Stimulated activated CD8-positive, alpha-beta memory T cell treated with anti-CD3 and anti-CD28 coated beads, Interleukin-12 subunit alpha, Interleukin-12 subunit beta, amount 100 ng/mL, for 24 hours (primary cell): ENCODE measurements at regions not wholly inside any gene's neighbourhood (a gene's known extent, or its start where the extent isn't known, plus 50 kb on each side); places are given as distances from the start of the nearest gene placed in this dataset.
"Not testable (repeated sequence)": the region's sequence is repeated elsewhere in the genome, so short reads cannot be mapped to it uniquely, and the experiment has no call there.

Experiments
- DNase-seq: peaks from one replicate; pipeline ENCODE4 v3.0.0-alpha.2; 2020; ENCODE audit errors: extremely low read depth

DNA sequence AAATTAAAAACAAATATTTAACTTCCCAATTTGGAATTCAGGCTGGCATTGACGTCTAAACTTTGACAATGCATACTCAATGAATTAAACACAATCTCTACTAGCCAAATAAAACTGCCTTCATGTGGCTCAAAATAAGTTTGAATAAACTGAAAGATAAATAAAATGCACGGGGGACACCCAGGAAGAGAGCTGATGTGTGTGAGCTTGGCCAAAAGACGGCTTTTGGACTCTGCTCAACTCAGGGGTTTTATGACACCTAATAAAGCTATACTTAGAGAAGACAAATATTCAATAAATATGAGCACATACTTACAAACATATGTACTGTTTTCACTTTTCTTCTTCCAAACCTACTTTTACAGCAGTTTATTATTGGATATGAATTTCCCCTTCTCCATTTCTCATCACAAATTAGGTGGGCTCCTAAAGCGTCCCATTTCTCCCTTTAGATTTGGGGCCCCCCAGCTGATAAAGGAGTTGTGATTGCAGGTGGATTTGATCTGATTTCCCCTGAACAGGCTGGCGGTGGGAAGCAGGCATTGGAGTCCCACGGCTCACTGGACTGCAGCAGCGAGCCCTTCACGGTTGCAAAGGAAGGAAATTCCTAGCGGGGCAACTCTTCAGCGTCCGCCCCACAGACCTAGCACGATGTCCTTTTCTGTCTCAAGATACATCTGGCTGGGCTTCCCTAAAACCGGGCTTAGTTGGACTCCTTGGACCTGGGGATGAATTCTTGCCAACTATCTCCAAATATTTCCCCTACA, 79.6 kb downstream of the INSIG1 start:
- DNase-seq: no peak

DNA sequence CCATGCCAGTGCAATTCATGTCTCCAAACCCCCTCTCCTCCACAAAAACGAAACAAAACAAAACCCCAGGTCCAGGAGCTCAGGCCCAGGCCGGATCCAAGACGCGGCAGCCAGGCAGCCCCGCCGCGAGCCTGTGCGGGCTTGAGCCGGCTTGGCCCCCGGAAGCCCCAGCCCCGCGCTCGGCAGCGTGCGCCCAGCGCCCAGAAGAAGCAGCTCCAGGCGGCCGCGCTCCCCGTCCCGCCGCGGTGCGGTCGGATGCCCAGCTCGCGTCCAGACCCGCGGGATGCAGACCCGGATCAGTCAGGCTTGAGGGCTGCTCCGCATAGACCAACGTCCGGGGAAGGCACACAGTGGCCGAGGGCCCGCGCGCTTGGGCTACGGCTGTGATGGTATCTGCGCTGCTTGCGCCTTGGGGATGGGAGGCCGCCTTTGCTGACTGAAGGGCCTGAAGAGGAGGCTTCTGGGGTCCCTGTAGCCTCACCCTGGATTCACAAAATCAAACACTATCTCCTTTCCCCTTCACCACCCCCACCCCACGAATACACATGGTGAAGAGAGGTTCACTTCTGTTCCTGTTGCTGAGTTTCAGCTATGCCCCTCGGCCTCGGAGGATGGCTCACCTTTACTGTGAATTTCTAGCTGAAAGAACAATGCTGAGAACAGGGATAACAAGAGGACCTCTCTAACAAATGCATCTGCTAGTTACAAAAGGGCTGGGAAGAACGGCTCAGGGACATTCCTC, 79.9 kb upstream of the EN2 start:
- DNase-seq: no peak

DNA sequence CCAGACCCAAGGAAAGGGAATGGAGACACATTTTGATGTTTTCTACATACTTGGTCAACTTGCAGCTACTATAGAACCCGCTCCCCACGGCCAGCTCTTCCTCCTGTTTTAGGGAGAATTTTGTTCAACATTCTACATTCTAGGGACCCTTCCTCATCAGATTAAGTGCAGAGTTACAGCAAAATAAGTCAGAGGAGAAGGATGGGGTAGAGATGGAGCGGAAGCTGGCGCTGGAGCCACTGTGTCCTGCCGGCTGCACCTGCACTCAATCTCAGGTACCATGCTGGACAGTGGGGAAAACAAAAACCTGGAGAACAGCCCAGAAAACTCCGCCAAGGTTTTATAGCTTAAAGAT, 79.4 kb upstream of the EN2 start:
- no peak for DNase-seq

DNA sequence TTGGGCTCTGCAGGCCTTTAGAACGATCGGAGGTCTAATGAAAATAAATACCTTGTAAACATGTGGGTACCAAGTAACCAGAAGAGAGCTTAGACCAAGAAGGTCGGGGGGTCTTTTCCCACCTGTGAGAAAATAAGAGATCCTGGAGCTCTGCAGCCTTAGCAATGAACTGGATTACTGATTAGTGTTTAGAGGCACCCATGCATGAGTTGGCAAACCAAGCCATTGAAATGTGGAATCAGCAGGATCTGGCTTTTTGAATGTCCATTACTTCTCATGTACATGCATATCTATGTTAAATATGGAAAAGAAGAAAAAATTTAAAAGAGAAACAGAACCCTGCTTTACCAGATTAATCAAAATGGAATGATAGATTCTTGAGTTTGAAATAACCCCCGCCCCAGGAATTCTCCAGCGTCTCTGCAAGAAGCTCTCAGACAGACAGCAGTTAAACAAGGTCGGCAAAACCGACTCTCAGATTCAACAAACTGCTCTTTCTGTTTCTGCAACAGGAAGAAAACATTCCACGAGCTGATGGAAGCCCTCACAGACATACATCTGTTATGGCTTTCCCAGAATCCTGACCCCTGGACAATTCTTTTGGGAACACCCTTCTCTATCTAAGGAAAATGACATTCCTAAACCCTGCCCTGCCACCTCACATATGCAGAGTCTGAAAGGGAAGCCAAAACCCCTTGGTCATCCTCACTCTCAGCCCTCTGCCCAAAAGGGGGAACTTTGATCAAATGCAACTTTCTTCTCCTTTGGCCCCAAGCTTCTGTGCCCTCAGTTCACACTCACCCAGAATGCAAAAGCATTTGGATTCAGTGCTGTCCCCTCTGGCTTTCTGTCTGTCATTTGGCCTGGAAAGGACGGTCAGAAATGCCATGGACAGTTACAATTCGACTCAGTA, 78.7 kb upstream of the EN2 start:
- DNase-seq: no peak

DNA sequence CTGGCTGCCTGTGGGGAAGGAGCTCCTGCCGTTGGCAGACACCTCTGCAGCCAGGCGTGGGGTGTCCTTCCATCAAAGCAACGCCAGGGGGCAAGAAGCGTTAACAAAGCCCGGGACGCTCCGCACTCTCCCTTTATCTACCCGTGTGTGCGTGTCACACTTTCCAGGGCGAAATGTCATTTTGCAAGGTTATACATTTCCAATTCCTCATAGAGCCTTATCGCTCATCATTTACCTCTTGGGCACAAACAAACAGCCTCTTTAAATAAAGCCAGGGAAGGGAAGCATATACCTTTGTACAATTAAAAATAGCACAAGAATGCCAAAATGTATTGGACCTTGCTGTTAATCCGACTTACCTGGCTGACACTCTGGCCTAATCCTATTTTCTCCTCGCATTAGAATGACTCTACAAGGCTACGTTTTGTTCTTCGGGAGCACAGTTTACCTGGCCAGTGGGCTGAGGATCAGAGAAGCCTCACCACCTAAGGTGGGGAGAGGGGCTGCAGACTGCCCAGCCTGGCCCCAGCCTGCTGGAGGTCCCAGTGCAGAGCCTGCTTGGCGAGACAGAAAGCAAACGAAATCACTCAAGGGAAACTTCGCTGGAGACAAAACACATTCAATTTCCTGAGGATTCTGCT, 77.6 kb upstream of the EN2 start:
- DNase-seq: peak; percentile 22

DNA sequence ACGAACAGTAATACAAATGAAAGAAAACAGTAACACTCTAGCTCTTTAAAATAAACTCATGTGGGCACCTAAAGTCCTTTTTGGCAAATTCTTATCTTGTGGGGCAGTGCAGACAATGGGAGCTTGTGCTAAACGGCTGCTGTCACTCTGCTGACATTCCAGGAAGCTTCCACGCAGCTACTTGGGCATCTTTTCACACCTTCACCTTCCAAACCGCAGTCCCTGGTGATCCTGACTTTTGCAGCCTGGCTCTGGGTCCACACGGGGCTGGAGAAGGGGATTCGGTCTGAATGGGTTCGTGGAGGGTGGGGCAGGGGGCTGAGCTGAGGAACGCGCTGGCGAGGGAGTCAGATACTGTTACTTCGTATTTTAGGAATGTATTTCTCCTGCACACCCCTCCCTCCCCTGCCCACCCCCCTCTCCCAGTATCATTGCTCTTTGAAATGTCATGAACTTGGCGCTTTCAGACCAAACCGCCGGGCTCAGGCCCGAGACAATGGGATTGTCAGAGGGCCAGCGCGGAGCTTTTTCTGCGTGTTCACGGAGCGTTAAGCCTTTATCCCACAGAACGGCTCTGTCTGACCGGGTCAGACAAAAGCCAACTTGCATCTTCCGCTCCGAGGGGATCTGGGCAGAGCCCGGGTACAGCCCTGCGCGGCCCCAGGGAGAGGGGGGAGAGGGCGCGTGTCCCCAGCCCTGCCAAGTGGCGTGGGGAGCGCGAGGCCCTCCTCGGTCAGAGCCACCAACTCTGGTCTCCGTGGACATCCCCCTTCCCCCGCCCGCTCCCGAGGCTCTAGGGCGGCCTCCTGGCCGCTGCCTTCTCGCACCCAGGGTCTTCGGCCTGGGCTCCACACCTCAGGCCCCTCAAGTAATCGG, 76.7 kb upstream of the EN2 start:
- DNase-seq: no peak

DNA sequence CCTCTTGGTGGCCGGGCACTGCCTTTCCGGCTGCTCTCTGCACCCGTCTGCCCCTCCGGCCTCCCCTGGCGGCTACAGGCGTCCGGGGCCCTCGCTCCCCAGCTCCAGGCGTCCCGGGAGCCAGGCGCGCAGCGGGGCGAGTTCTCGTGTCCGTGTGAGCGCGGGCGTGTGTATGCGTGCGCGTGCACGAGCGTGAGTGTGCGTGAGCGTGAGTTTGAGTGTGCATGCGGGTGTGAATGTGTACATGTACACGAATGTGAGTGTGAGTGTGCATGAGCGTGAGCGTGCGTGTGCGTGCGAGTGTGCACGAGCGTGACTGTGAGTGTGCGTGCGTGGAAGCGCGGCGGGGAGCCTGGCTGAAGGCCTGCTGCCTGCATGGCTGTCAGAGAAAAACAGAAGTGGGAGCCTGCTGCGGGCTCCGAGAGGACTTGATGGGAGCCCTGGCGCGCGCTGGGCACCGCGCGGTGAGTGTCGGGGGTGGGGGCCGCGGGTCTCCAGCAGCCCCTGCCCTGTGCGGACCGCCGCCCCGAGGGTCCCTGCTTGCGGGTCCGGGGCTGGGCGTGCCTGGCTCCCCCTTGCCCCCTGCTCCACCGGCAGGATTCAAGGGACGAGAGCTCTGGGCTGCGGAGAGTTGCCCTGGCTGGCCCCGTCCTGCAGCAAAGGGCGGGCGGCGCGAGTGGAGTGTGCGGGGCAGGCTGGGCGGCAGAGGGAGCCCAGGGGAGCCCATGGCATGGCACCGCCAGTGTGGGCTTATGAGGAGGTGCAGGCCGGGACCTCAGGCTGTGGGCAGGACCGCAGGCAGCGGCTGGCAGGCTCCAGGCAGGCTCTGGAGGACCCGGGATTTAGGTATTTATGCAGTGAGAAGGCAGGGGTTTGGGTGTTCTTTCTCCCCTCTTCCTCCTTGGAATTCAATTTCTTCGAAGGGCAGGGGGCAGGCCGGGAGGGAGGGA, 75.8 kb upstream of the EN2 start:
- DNase-seq: no peak

DNA sequence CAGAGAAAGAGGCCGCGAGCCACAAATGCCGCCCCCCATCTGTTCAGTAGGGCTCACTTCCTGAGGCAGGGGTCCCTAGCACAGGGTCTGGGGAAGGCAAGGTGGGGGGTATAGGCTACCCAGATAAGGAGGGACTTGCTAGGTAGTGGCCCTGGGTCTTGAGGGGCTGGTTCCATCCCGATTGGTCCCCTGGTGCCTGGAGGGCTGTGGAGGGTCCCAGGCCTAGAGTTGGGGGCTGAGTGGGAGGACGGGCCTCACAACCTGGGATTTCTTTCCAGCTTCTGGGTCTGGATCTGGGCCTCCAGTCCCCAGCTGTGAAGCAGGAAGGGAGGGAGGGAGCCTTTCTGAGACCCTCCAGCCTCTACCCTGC, 75.1 kb upstream of the EN2 start:
- DNase-seq: no peak

DNA sequence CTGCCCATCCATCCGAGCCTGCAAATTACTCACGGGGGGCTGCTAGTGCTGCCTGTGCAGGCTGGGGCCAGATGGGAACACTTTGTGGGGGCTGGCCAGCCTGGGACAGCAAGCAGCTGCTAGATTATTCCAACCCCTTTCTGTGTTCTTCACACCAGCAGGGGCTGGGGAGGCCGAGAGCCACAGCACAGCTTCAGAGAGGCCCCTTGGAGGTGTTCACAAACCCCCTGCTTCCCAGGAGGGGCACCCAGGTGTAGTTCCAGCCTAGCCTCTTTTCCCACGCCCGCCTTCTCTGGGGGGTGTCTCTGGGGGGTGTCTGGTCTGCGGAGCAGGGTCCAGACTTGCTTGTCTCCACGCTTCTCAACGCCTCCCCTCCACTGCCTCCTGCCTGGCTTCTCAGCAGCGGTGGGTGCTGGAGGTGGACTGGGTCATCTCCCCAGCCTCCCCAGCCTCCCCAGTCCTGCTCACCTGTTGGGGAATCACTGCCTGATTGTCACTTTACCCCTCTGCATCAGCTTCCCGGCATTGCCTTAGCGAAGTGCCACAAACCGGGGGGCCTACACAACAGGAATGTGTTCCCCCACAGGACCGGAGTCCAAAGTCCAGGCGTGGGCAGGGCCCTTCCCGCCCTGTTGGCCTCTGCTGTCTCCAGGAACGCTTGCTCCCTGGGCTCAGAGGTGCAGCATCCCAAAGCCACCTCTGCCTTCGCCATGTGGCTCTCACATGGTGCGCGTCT, 74.0 kb upstream of the EN2 start:
- no peak for DNase-seq

DNA sequence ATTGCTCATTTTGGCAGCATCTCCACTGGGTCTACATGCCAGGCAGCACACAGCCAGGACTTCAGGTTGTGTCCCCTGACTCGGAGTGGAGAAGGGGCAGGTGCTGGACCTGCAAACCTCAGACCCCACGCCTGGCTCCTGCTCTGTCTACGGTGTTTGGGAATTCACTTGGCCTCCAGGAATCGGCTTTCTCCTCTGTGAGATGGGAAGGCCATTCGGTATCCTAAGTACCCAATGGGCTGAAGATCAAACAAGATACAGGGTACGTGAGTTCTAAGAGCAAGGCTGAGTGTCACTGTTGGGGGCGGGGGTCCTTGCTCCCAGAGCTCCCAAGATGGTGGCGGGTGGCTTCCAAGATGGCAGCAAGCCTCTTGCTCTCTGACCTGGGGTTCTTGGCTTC, 73.2 kb upstream of the EN2 start:
- DNase-seq: no peak

DNA sequence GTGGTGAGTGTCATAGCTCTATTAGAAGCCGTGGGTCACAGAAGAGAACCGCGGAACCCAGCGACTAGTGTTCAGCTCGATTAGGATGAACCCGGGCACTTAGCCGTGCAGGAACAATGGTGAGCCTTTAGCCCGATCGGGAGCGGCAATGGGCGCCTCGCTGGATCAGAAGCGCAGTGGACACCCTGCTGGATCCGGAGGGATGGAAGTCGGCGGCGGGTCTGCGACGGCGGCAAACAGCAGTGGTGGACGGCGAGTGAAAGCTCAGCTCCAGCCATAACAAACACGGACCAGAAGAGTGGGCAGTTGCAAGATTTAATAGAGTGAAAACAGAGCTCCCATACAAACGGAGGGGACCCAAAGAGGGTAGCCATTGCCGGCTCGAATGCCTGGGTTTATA, 72.7 kb upstream of the EN2 start:
- not testable (repeated sequence) for DNase-seq

DNA sequence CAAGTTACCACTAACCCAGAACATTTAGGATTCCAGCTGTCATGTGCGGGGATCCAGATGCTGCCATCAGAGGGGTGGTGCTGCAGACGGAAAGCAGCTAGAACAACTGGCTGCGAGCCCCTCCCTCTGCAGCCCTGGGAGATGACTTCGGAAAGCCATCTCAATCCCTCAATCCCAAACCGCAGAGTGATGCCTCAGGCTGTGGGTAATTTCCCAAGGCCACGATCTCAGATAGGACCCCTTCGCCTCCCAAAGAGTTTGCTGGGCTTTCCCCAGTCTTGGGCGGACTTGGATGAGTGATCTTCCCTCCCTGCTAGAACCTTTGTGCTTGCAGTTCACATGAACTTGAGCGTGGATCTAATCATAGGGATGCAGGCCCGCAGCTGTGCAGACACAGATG, 71.3 kb upstream of the EN2 start:
- DNase-seq: no peak

DNA sequence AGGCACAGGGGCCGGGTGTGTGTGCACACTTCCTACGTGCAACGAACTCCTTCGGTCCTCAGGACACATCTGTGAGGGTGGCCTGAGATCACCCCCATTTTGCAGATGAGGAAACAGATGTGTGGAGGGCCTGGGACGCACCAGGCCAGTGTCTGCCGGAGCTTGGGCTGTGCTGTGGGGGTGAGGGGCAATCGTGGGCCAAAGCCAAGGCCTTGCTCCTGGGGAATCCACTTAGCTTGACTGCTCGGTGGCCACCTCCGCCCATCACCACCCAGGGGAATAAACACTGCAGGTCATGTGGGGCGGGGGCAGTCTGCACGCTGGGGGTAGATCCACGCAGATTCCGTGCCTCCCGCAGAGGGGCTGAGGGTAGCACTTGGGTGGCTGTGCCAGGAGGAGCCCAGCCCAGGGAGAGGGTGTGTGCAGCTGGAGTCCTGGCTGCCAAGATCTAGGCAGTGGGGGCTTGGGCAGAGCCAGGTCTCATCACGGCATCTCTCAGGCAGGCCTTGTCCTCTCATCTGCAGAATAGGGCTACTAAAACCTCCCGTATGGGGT, 70.8 kb upstream of the EN2 start:
- DNase-seq: no peak

DNA sequence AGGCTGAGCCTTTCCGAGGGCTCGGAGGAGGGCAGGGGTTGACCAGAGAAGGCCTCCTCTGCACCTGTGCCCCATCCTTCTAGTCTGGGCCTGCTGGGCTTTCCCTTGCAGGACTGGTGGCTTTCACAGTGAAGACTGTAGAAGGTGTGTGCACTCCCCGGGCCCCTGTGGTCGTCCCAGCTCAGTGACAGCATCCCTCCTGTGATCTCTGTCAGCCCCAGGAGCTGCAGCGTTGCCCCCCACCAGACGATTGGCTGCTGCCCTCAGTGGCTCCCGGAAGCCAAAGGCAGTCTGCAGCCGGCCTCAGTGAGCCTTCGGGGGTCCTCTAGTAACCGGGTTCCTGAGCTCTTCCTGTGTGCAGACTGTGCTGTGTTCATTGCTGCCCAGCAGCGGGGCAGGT, 69.4 kb upstream of the EN2 start:
- DNase-seq: no peak

DNA sequence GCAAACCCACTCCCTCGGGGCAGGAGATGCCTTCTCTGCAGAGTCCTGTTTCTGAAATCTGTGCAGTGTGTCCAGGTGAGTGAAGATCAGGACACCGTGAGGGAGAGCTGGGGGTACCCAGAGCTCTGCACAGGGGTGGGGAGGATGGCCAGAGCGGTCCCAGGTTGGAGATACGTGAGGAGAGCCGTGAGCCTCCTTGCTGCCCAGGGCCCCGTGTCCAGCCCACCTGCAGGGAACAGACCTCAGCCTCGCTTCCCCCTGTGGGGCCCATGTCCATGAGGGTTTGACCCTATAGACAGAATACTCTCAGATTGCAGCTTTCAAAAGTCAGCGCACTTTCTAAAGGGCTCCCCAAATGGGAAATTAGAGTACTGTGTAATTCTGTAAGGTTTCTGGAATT, 66.5 kb upstream of the EN2 start:
- DNase-seq: no peak

DNA sequence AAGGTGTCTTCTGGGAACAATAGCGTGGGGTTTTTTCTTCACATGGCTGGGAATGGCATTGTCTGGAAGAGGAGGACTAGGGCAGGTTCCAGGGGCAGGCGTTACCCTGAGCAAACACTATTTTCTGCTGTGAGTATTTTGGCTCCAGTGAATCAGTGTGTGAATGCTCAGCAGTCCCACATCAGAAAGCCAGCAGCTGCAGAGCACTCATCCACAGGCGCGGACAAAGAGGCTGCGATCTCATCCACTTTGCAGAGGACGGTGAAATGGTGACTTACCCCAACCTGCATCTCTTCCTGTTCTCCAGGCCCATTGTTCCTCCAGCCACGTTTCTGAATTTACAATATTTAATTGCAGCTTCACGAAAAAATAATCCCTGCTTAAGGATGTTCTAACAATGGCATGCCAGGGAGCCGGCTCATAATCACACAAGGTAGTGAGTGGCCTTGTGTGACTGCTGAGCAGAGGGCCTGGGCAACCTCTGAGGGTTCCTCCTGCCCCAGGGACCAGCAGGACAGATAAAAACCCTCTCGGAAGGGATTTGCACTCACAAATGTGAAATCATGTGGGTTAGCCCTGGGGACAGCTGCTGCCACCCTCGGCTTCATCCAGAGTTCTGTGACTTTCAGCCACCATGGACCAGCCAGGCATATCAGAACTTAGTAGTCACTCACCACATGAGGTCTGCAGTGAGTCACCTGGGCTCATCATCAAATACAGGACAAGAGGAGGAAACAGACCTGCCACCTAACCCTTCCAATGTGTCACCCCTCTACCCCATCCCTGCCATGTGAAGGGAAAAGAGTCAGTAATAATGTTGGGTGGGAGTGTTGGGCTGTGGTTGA, 65.0 kb upstream of the EN2 start:
- DNase-seq: no peak

DNA sequence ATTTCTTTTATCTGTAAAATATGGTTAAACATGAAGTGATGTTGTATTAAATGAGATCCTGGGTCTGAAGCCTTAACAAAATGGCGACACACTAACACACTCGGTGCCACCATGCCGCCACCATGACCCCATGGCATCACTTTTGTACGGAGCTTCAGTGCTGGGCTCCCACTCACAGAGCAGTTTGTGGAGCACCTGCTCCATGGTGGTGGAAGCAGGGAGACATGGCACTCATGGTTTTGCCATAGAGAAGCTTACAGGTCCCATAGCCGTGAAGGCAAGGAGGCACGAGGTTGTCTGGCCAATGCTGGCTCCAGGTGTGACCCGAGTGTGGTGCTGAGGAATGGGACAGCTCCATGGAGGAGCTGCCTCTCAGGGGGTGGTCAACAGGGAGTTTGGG, 63.5 kb upstream of the EN2 start:
- no peak for DNase-seq

DNA sequence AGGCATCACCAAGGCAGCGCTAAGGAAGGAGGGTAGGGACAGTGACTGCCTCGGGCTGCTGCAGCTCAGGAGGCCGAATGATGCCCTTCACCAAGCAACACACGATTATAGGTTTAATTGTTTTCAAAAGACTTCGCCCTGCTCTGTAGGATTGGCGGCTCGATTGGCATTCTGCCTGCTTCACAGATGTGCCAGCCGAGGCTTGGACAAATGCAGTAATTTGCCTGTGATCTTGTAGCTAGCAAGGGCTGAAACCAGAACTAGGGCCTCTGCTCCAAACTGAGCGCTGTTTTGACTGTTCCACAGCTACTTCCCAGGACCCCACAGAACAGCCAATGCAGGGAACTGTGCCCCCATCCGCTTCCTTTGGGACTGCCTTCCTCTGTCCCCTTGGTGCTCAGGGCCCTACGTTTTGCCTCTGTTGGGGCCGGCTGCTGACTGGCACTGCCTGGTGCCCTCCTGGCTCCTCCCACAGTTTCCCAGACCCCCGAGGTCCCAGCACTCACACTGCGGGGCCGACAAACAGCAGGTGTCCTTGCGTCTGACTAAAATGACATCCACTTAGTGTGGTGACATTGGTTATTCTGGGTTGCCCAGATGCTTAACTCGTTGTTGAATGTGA, 62.6 kb upstream of the EN2 start:
- no peak for DNase-seq
